ENCODE measurements at regions not wholly inside any gene's neighbourhood (a gene's known extent, or its start where the extent isn't known, plus 50 kb on each side); places are given as distances from the start of the nearest gene placed in this dataset.

DNA sequence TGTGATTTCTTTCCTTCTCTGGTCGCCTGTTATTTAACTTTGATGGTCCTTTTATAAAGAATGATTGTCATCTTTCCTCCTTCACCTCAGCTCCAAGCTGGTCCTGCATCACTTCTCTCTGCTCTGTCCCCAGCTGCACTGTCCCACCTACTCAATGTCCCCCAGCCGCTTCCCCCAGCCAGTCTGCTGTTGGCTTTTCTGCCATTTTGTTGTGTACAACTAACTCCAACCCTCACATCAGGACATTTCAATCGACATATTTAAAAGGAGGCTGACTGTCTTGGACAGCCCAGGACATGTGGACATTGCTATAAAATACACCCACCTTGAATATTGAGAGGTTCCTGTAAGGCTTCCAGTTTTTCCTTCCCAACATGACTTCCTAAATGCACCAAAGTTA lies 193.8 kb upstream of the RGMA start:
- TF ChIP-seq, protein P1, sequence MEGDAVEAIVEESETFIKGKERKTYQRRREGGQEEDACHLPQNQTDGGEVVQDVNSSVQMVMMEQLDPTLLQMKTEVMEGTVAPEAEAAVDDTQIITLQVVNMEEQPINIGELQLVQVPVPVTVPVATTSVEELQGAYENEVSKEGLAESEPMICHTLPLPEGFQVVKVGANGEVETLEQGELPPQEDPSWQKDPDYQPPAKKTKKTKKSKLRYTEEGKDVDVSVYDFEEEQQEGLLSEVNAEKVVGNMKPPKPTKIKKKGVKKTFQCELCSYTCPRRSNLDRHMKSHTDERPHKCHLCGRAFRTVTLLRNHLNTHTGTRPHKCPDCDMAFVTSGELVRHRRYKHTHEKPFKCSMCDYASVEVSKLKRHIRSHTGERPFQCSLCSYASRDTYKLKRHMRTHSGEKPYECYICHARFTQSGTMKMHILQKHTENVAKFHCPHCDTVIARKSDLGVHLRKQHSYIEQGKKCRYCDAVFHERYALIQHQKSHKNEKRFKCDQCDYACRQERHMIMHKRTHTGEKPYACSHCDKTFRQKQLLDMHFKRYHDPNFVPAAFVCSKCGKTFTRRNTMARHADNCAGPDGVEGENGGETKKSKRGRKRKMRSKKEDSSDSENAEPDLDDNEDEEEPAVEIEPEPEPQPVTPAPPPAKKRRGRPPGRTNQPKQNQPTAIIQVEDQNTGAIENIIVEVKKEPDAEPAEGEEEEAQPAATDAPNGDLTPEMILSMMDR (IDR thresholded peaks at IDR 0.05 in 2 of 3, conservative IDR thresholded peaks at IDR 0.05 in 1 of 3; ENCODE audit: borderline replicate concordance in 1 of 3, insufficient read depth in 1 of 3, low read depth in 2 of 3, low read length in 2 of 3): no peak
- TF ChIP-seq, protein P2, sequence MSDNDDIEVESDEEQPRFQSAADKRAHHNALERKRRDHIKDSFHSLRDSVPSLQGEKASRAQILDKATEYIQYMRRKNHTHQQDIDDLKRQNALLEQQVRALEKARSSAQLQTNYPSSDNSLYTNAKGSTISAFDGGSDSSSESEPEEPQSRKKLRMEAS (IDR thresholded peaks at IDR 0.05): no peak
- TF ChIP-seq EZH2phosphoT487 (IDR thresholded peaks at IDR 0.05; ENCODE audit: borderline replicate concordance) (no peak), TCF7L2 (IDR thresholded peaks at IDR 0.05; ENCODE audit: borderline replicate concordance, extremely low read depth, insufficient read depth, insufficient read length) (no peak), EZH2 (IDR thresholded peaks at IDR 0.05) (no peak), POLR2AphosphoS5 (IDR thresholded peaks at IDR 0.05; ENCODE audit: low read depth, low read length) (no peak), SP1 (IDR thresholded peaks at IDR 0.05; ENCODE audit: low read depth) (no peak)
- TF ChIP-seq, protein P3, sequence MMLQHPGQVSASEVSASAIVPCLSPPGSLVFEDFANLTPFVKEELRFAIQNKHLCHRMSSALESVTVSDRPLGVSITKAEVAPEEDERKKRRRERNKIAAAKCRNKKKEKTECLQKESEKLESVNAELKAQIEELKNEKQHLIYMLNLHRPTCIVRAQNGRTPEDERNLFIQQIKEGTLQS (IDR thresholded peaks at IDR 0.05): no peak
